ENCODE measurements at regions not wholly inside any gene's neighbourhood (a gene's known extent, or its start where the extent isn't known, plus 50 kb on each side); places are given as distances from the start of the nearest gene placed in this dataset.

- TF ChIP-seq CTCF (conservative IDR thresholded peaks at IDR 0.05 in 1 of 2, IDR thresholded peaks at IDR 0.05 in 1 of 2; ENCODE audit: low read depth in 1 of 2, low read length in 2 of 2) (no peak), EZH2 (IDR thresholded peaks at IDR 0.05; ENCODE audit: low read length, missing control alignments) (no peak)
These were observed 133.6 kb upstream of the MSX2 start for GRCh38 chr5:174590820-174591219.
